ENCODE measurements at regions not wholly inside any gene's neighbourhood (a gene's known extent, or its start where the extent isn't known, plus 50 kb on each side); places are given as distances from the start of the nearest gene placed in this dataset.
"Not testable (repeated sequence)": the region's sequence is repeated elsewhere in the genome, so short reads cannot be mapped to it uniquely, and the experiment has no call there.

DNA sequence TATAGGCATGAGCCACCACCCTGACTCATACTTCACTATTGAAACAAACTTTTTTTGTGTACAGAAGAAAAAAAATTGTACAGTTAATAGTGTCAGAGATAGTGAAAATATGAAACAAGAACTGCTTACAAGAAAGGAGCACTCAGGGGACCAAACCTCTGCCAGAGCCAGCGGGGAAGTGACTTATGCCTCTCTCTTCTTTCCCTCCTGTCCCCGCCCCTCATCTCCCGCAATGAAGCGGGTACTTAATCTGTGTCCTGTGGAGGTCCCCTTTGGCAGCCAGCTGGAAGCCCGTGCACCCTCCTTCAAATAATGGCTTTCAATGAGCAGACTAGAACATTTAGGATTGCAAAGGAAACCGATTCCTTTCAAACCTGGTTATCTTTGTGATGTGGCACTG lies 51.5 kb downstream of the PPIAL4A start:
- not testable (repeated sequence) for DNase-seq

DNA sequence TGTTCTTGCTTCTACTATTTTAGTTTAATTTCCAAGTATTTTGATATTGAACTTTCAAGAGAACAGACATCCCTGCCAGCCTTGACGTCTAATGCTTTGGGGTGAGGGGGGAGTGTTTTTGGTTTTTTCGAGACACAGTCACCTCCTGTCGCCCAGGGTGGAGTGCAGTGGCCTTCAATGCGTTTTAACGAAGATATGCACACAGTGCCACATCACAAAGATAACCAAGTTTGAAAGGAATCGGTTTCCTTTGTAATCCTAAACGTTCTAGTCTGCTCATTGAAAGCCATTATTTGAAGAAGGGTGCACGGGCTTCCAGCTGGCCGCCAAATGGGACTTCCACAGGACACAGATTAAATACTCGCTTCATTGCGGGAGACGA lies 52.3 kb downstream of the PPIAL4A start:
- not testable (repeated sequence) for DNase-seq

DNA sequence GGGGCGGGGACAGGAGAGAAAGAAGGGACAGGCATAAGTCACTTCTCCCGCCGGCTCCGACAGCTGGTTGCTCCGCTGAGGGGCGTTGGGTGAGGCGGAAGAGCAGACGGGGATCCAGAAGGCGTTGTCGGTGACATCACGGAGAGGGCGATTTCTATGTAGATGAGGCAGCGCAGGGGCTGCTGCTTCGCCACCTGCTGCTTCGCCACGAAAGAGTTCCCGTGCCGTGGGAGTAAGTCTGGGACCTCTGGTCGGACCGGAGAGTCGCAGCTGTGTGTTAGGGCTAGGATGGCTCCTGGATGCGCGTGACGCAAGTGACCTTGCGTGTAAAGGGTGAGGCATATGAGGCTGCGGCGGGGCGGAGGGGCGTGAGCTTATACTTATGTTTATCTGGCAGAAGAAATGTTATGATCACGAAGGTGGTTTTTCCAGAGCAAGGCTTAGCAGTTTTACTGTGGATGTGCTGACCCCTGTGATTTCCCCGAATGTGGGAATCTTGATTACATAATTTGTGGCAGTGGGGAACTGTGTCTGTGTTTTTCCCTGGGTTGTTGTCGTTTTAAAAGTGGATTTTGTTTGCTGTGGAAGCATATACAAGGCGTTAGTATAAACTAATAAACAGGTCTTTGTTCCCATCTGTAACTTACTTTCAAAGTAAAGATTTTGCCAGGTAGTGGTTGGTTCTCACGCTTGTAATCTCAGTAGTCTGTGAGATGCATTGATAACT lies 52.8 kb downstream of the PPIAL4A start:
- DNase-seq = peak; percentile 49

DNA sequence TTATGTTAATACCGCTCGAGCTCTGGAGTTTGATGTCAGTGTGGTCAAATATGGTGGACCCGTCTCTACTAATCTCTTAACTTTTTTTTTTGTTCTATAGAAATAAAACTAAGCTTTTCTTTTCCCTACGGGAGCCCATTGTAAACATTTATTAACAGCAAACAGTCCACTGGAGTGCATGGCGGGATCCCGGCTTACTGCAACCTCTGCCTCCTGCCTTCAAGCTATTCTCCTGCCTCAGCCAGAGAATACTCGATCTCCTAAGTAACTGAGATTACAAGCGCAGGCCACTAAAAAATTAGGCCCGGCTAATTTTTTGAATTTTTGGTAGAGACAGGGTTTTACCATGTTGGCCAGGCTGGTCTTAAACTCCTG lies 53.4 kb downstream of the PPIAL4A start:
- not testable (repeated sequence) for DNase-seq

DNA sequence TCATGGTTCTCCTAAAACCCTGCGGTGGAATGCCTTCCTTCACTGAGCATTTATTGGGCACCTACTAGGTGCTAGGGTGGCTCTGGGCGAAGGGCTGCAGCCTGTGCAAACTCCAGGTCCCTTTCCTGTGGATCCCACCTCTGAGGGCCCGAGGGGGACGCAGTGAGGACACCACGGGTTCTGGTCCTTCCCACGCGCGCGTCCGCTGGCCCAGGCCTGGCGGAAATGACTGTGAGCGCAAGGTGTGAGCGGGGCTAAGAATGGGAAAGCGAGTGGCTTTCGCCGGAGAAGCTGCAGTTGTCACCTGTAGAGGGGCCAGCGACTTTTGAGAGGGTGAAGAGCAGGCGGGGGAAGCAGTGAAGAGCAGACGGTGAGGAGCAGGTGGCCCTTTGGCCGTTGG lies 55.1 kb downstream of the PPIAL4A start:
- DNase-seq = not testable (repeated sequence)

DNA sequence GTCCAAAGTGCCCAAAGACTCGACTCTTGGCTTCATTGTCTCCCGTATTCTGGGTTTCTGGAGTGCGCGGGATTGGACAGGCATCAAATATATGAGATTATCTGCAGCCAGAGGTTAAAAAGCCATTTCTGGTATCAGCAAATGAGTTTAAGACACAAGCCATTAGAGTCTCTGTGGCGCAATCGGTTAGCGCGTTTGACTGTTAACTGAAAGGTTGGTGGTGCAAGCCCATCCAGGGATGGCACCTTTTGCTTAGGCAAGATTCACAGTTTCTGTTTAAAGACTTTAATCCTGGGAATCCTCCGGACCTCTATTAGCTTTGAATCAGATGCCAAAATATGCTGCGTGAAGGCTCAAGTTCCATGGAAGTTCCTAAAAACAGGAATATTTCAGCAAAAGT lies 55.6 kb downstream of the PPIAL4A start:
- not testable (repeated sequence) for DNase-seq

DNA sequence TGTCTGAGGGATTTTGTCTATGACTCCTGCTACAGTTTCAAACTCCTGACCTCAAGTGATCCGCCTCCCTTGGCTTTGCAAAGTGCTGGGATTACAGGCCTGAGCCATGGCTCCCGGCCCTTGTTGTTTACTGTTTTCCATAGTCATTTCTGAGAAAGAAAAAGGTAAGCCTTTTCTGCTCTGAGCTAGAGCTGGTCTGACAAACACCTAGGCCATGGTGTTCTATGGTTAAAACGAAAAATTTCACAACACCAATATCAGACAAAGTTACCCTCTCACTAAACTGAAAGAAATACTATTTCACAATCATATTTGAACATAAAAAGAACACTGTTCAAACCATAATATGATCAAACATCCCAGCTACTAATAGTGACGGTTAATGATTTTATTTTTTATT lies 57.5 kb downstream of the PPIAL4A start:
- DNase-seq = not testable (repeated sequence)

DNA sequence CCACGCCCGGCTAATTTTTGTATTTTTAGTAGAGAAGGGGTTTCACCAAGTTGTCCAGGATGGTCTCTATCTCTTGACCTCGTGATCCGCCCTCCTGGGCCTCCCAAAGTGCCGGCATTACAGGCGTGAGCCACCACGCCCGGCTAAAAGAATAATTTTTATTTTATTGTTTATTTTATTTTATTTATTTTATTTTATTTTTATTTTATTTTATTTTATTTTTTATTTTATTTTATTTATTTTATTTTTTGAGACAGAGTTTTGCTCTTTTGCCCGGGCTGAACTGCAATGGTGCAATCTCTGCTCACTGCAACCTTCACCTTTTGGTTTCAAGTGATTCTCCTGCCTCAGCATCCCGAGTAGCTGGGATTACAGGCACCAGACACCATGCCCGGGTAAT lies 60.2 kb downstream of the PPIAL4A start:
- not testable (repeated sequence) for DNase-seq

DNA sequence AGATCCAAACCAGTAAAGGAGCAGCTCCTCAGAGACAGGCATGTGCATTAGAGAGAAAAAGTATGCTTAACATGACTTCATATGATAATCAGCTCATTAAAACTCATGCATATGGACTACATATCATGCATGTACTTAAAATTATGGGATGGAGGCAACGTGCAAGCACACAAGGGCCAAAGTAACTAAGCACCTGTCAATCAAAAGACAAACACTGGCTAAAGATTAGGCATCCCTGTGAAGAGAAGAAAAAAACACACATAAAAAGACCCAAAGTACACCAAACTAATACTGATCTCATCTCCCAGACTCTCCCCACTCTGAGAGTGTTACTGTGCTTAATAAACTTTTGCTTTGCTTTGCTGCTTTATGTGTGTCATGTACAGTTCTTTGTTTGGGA lies 61.1 kb downstream of the PPIAL4A start:
- not testable (repeated sequence) for DNase-seq

DNA sequence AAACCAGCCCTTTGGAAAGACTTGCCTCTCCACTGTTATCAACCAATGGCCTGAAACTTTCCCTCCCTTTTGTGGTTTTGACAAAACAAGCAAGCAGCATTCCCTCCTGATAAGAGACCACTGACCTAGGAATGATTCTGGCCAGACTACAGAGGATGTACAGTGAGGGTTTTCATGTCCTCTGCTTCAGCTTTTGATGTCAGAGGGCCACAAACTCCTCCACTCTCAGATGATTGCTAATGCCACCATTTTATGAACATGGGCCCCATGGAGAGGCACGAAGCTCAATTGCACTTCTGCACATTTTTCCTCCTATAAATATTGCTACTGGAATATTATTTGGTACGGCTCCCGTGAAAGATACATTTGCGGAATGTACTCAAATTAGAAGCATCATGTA lies 61.5 kb downstream of the PPIAL4A start:
- DNase-seq = not testable (repeated sequence)

DNA sequence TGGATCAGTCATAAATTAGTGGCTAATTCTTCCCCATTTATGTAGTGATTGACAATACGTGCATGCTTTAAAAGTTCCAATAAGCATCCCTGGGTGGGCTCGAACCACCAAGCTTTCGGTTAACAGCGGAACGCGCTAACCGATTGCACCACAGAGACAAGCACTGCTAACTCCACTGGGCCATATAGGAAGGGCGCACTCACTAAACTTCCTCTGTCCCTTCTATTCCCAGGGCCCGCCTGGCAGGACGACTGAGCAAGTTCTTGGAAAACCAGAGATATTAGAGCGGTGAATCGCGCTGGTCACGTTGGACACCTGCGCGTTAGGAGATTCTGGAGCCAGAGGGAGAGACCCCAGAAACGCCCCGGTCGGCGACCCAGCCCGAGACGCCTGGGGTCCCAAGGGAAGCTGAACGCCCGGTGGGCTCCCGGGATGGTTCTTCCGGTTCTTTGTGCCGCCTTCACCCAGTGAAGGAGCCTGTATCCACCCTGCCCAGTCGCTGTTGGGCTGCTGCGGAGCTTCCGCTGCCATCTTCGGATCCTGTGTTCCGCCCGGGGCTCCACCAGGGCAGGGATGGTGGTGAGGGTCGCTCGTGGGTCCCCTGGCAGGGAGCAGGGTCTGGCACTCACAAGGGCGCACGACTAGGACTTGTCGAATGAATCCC lies 62.8 kb downstream of the PPIAL4A start:
- not testable (repeated sequence) for DNase-seq

DNA sequence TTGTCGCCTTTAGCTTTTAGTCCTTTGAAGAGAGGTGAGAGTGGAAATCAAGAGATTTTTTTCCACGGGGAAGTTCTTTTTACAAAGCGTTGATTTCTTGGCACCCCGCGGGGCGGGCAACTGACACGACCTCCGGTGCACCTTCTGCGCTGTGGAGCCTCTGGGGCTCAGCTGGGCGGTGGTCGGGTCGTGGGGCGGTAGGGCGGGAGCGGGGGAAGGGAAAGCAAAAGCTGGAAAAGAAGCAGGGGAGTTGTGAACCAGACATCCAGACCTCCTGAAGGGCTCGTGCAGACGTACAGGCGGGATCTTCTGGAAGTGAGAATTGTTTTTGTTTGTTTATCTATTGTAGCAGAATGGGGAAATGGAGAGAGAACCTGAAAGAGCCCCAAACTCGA lies 63.3 kb downstream of the PPIAL4A start:
- not testable (repeated sequence) for DNase-seq

DNA sequence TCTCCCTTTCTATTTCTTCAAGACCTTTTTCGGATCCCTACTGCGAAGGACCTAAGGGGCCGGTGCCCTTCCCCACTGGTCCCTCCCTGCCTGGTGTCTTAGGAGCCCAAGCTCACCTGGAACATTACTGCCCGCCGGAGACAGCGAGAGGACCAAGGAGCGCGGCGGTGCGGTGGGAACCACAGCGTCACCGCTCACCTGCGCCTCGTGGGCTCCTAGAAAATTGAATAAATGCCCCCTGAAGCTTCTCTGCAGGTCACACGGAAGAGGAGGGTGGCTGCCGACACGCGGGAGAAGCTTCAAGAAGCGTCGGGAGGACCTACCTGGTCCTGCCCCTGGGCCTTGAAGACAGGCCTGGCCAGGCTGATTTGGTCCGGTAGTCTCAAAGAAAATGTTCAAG lies 65.2 kb downstream of the PPIAL4A start:
- DNase-seq = no peak

DNA sequence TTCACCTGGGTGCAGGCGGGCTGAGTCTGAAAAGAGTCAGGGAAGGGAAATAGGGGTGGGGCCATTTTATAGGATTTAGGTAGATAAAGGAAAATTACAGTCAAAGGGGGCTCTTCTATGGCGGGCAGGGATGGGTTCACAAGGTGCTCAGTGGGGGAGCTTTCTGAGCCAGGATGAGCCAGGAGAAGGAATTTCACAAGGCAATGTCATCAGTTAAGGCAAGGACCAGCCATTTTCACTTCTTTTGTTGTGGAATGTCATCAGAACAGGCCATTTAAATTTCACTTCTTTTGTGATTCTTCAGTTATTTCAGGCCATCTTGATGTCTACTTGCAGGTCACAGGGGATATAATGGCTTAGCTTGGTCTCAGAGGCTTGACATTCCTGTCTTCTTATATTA lies 66.4 kb downstream of the PPIAL4A start:
- DNase-seq = not testable (repeated sequence)

DNA sequence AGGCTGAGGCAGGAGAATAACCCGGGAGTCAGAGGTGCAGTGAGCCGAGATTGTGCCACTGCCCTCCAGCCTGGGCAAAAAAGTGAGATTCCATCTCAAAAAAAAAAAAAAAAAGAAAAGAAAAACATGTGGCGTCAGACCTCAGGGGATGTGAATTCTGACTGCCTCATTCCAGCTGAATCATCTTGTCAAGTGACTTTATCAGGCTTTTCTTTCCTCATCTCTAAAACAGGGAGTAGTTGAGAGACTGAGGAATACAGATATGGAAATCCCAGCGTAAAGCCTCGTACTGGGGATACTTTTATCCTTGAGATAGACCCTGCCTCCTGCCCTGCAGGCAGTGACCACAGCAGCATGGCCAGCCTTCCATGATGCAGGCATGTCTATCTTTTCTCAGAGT lies 76.4 kb downstream of the PPIAL4A start:
- not testable (repeated sequence) for DNase-seq

DNA sequence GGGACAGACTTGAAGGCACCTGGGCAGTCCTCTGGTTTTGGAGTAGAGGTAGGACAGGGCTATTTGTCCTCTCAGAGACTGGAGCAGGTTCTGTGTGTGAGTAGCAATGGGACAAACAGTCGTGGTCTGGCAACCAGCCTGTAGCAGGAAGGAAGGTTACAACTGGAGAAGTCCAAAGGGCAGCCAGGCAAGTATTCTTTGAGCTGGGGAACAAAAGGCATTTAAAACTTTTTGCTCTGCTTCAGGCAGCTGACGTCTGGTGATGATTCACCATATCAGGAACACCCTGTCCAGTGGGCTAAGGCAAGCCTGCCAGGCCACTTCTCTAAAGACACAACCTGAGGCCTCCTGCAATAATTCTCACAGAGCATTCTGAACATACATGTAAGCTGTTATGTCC lies 83.3 kb downstream of the PPIAL4A start:
- not testable (repeated sequence) for DNase-seq

DNA sequence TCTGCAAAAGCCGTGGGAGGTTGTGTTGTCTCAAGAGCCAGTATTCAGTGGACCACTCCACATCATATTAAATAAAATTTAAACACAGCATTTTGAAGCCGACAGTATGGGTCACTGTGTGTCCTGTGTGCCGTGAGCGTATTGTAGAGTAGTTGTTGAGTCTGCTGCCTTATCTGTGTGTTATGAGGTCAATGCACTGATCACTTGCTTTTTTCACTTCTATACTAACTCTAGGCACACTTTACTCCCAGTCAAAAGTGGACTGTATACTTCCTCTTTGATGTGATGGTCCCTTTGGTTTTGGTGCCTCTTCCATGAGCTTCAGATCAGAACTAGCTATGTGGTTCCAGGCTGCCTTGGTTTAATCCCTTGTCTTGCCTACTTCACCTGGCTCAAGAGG lies 84.3 kb downstream of the PPIAL4A start:
- not testable (repeated sequence) for DNase-seq

DNA sequence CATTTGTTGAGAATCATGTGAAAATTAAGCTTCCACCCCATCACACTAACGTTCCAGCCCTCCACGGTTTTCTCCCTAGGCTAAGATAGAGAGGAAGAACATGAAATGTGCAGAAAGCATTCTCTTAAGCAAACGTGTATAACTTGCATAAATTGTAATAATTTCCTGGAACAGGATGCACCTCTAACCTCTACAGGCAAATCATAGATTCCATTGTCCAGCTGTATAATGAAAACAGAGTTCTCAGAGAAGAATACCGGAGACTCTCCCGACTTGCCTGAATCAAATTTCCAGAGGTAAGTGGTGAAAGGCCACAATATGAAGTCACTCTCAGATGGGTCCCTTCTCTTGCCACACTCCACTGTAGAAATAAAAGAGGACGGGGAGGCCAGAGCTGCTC lies 87.7 kb downstream of the PPIAL4A start:
- not testable (repeated sequence) for DNase-seq

DNA sequence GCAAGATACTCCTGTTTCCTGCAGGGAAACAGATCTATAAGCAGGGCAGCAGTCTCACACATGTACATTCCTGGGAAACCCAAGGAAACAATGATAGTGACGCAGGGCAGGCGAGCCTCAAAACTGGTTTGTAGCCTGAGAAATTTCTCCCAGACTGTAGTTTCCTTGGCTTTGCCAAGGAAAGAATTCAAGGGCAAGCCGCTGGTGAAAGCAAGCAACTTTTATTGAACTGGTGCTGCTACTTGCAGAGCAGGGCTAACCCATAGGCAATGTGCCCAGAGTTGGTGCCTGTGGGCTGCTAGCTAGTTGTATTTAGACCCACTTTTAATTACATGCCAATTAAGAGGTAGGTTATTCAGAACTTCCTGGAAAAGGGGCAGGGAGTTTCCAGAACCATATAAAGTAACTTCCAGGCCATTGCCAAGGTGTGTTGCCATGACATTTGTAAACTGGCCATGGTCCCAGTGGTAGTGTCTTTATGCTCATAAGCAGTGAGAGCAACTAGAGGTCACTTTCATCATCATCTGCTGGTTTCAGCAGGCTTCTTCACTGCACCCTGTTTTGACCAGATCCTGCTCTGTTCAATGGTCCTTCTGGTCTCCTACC lies 92.0 kb downstream of the PPIAL4A start:
- not testable (repeated sequence) for DNase-seq

DNA sequence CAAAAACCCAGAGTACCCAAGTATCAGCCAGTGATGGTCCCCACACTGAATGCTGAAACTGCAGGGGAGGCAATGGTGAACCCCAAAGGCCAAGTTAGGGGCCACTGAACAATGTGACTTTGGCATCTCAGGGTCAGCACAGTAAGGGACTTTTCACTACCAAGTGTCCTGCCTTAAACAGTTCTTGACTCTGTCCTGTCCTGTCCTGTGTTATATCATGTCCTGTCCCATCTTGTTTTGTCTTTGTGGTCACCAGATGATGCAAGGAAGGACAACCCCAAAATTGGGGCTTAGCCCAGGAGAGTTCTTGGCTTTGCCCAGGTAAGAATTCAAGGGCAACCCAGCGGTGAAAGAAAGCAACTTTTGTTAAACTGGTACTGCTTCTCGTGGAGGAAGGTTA lies 105.0 kb downstream of the PPIAL4A start:
- DNase-seq = not testable (repeated sequence)

DNA sequence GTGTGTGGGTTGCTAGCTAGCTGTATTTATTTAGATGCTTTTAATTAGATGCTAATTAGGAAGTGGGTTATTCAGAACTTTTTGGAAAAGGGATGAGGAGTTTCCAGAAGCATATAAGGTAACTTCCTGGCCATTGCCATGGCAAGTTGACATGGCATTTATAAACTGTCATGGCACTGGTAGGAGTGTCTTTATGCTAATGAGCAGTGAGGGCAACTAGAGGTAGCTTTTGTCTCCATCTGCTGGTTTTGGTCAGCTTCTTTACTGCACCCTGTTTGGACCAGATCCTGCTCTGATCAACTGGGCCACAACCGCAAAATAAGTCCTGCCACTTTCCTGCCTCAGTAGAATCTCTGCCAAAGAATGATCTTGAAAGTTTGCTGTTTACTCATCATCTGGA lies 105.5 kb downstream of the PPIAL4A start:
- DNase-seq = not testable (repeated sequence)

DNA sequence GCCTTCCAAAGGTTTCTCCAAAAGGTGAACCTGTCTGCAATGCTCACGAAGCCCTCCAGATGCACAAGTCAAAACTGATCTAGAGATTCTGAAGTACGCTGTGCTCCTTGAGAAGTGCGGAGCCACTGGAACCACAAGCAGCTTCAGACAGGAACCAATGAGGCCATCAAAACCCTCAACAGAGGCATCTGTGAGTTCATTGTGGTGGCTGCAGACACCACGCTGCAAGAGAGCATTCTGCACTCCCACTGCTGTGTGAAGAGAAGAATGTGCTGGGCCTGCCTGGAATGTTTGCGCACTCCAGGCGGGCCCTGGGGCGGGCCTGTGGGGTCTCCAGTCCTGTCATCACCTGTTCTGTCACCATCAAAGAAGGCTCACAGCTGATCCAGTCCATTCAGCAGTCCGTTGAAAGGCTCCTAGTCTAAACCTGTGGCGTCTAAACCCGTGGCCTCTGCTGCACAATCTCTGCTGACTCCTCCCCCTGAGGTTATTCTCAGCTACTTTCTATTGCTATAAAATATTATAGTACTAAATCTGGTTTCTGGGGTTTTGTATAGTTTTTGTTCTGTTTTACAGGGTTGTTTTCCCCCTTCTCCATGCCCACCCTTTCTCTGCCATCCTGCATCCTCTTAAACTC lies 111.6 kb downstream of the PPIAL4A start:
- not testable (repeated sequence) for DNase-seq

DNA sequence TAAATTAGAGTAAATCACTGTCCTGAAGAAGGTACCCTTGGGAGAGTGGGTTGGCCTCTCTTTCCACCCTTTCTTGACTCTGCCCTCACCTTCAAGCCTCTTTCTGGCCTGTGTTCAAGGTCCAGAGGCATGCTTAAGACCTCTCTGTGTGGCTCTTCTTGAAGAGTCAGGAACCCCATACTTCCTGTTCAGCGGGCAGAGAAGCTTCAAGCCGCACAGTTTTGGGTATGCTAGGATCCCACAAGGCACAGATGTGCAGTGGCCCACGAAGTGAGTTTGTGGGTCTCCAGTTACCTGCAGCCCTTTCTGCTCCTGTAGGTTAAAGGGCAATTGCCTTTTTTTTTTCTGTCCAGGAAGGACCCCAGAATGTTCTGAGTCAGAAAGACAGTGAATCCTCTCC lies 113.7 kb downstream of the PPIAL4A start:
- not testable (repeated sequence) for DNase-seq
